Activated naive CD8-positive, alpha-beta T cell treated with anti-CD3 and anti-CD28 coated beads for 36 hours (primary cell): ENCODE measurements at regions not wholly inside any gene's neighbourhood (a gene's known extent, or its start where the extent isn't known, plus 50 kb on each side); places are given as distances from the start of the nearest gene placed in this dataset.
"Not testable (repeated sequence)": the region's sequence is repeated elsewhere in the genome, so short reads cannot be mapped to it uniquely, and the experiment has no call there.

Experiments used
- DNase-seq: peaks from one replicate; pipeline ENCODE4 v3.0.0; 2021
- H3K27ac Mint-ChIP-seq: one replicate; pipeline ENCODE4 v1.8.0; 2022; ENCODE audit warnings: mild to moderate bottlenecking, moderate library complexity, mixed read lengths
- H3K27me3 Mint-ChIP-seq: one replicate; pipeline ENCODE4 v1.8.0; 2022; ENCODE audit warnings: mild to moderate bottlenecking, mixed read lengths
- H3K36me3 Mint-ChIP-seq: one replicate; pipeline ENCODE4 v1.8.0; 2021; ENCODE audit warnings: mild to moderate bottlenecking, mixed read lengths
- H3K4me1 Mint-ChIP-seq: one replicate; pipeline ENCODE4 v1.8.0; 2021; ENCODE audit warnings: mixed read lengths
- H3K4me3 Mint-ChIP-seq: one replicate; pipeline ENCODE4 v1.8.0; 2022; ENCODE audit warnings: mild to moderate bottlenecking, moderate library complexity, mixed read lengths
- H3K9me3 Mint-ChIP-seq: one replicate; pipeline ENCODE4 v1.8.0; 2022; ENCODE audit warnings: mixed read lengths

DNA sequence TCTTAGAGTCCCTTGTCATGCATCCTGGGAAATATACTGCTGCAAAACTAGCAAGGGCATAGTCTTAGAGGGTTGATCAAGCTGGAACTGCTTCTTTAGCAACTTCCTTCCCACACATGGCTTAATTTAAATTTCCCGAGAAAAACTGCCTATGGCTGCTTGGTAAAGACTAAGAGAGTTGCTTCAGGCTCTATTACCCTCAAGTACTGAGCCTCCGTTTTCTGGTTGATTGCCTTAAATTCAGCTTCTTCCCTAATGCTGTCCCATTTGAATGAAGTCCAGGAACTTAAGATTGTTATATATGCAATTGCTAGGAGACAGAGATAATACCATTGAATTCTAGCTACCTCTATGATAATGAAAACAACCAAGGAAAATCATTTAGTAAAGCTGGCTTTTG, 385.7 kb upstream of the CYLC2 start:
- Mint-ChIP-seq H3K27ac (no peak overlapping the region), H3K9me3 (peaks cover 5% of the 10 kb centered on the region), H3K27me3 (no peaks in the 10 kb centered on the region), H3K4me3 (no peak overlapping the region), H3K4me1 (no peaks in the 10 kb centered on the region), H3K36me3 (no peaks in the 10 kb centered on the region)
- no peak for DNase-seq

DNA sequence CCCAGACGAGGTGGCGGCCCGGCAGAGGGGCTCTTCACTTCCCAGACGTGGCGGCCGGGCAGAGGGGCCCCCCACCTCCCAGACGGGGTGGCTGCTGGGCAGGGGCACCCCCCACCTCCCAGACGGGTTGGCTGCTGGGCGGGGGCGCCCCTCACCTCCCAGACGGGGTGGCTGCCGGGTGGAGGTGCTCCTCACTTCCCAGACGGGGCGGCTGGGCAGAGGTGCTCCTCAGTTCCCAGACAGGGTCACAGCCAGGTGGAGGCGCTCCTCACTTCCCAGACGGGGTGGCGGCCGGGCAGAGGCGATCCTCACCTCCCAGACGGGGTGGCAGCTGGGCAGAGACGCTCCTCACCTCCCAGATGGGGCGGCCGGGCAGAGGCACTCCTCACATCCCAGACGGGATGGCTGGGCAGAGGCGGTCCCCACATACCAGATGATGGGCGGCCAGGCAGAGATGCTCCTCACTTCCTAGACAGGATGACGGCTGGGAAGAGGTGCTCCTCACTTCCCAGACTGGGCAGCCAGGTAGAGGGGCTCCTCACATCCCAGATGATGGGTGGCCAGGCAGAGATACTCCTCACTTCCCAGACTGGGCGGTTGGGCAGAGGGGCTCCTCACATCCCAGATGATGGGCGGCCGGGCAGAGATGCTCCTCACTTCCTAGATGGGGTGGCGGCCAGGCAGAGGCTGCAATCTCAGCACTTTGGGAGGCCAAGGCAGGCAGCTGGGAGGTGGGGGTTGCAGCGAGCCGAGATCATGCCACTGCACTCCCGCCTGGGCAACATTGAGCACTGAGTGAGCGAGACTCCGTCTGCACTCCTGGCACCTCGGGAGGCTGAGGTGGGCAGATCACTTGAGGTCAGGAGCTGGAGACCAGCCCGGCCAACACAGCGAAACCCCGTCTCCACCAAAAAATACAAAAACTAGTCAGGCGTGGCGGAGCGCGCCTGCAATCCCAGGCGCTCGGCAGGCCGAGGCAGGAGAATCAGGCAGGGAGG, 391.6 kb upstream of the CYLC2 start:
- not testable (repeated sequence) for H3K4me3 Mint-ChIP-seq, H3K36me3 Mint-ChIP-seq, H3K4me1 Mint-ChIP-seq, H3K27me3 Mint-ChIP-seq, H3K27ac Mint-ChIP-seq, DNase-seq
- peaks cover 18% of the 10 kb centered on the region for H3K9me3 Mint-ChIP-seq

DNA sequence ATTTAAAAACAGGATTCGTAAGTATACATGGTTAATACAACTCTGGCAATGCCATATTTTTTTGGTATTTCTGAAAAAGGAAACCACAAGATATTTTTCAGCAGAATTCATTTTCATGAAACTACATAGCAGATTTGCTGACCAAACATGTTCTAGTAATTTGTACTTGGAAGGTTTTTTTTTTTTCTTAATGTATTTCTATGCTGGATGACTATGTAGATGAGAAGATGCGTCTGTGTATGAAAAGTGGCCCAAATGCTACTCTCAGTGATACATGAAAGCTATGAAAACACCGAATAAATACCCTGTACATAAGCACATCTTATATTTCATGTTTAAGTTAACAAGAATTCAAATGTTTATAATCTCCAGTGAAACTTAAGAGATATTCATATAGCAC, 400.9 kb upstream of the CYLC2 start:
- Mint-ChIP-seq H3K4me1 (no peaks in the 10 kb centered on the region), H3K4me3 (no peak overlapping the region), H3K27ac (no peak overlapping the region), H3K9me3 (peaks cover 12% of the 10 kb centered on the region), H3K27me3 (no peaks in the 10 kb centered on the region), H3K36me3 (no peaks in the 10 kb centered on the region)
- DNase-seq, result no peak

DNA sequence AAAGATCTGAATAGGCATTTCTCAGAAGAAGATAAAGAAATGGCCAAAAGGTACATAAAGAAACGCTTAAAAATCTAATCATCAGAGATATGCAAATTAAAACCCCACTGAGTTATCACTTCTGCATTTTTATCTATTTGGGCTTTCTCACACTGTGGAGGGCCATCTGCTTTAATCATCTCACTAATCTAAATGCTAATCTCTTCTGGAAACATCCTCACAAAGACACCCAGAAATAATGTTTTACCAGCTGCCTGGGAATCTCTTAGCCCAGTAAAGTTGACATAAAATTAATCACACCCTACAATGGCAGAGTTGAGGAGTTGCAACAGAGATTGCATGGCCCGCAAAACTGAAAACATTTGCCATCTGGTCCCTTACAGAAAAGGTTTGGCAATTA, 407.9 kb upstream of the CYLC2 start:
- DNase-seq, result no peak
- Mint-ChIP-seq H3K4me3 (no peak overlapping the region), H3K36me3 (no peaks in the 10 kb centered on the region), H3K27me3 (no peaks in the 10 kb centered on the region), H3K9me3 (no peaks in the 10 kb centered on the region), H3K4me1 (no peaks in the 10 kb centered on the region), H3K27ac (no peak overlapping the region)

DNA sequence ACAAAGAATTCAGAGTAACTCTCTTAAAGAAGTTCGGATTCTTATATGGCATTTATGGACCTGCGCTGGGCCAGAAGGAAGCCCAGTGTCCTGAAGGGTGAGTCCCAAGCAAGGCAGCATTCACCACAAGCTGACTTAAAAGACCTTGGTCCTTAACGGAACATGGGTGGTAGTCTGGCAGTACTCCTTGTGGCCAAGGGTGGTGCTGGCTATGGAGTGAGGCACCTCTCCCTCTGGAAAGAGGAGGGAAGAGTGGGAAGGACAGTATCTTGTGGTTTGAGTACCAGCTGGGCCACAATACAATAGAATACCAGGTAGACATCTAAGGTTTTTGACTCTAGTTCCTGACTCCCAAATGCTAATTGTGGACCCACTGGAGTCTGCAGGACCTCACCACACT, 425.7 kb upstream of the CYLC2 start:
- no peak overlapping the region for H3K27ac Mint-ChIP-seq
- H3K4me1 Mint-ChIP-seq, result no peaks in the 10 kb centered on the region
- H3K4me3 Mint-ChIP-seq, result no peak overlapping the region
- H3K27me3 Mint-ChIP-seq, result no peaks in the 10 kb centered on the region
- H3K9me3 Mint-ChIP-seq, result peaks cover 7% of the 10 kb centered on the region
- DNase-seq, result no peak
- H3K36me3 Mint-ChIP-seq, result no peaks in the 10 kb centered on the region

DNA sequence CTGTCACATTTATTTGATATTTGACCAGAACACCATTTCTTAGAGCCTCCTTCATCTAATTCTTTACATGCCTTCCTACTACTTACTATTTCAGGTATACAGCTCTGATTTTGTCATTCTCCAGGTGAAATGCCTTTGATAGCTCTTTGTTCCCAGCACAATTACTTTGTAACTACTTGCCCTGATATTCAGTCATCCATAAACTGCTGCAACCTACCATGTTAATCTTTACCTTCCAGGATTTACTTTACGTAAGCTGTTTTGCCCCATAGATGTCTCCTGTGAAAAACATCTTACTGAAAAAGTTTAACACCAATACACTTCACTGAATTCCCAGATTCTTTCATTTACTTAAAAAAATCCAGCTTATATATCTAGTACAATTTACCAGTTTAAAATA, 443.8 kb upstream of the CYLC2 start:
- H3K27ac Mint-ChIP-seq, result no peak overlapping the region
- no peak overlapping the region for H3K4me3 Mint-ChIP-seq
- no peak for DNase-seq
- H3K36me3 Mint-ChIP-seq, result no peaks in the 10 kb centered on the region
- no peaks in the 10 kb centered on the region for H3K27me3 Mint-ChIP-seq
- no peaks in the 10 kb centered on the region for H3K4me1 Mint-ChIP-seq
- H3K9me3 Mint-ChIP-seq, result peaks cover 22% of the 10 kb centered on the region

DNA sequence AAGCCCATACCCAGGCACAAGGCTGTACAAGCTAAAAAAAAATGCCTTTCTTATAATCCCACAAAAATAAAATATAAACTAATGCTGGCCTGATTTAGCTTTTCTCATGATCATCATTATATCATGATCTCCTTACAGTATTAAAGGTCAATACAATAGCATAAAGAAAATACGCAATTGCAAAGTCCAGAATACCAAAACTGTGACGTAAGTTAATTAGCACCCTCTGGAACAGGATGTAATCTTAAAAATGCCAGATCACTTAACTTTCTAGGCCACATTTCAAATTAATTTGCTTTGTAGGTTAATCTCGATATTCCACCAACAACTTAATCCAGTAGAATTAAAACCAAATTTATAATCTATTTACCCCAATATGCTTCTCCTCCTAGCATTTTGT, 444.2 kb upstream of the CYLC2 start:
- H3K27me3 Mint-ChIP-seq, result no peaks in the 10 kb centered on the region
- H3K4me3 Mint-ChIP-seq, result no peak overlapping the region
- no peaks in the 10 kb centered on the region for H3K36me3 Mint-ChIP-seq
- no peak overlapping the region for H3K27ac Mint-ChIP-seq
- DNase-seq, result no peak
- no peaks in the 10 kb centered on the region for H3K4me1 Mint-ChIP-seq
- peaks cover 22% of the 10 kb centered on the region for H3K9me3 Mint-ChIP-seq

DNA sequence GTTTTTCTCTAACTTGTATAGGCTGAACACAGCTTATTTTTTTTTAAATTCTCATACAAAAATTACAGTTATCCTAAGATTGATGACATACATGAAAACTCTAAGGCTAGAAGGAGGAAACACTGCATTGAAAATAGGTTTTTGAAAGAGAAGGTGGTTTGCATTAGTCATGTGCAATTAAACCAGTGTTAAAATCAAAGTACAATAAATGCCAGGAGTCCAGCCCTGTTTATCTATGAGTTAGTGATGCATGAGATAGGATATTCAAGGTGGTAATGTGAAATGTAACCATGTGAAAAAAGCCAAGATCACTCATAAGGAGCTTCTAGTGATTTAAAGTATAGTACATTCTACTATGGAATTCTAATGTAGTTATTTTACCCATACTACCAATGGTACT, 444.9 kb upstream of the CYLC2 start:
- Mint-ChIP-seq H3K4me1 (no peaks in the 10 kb centered on the region), H3K27ac (no peak overlapping the region), H3K36me3 (no peaks in the 10 kb centered on the region)

DNA sequence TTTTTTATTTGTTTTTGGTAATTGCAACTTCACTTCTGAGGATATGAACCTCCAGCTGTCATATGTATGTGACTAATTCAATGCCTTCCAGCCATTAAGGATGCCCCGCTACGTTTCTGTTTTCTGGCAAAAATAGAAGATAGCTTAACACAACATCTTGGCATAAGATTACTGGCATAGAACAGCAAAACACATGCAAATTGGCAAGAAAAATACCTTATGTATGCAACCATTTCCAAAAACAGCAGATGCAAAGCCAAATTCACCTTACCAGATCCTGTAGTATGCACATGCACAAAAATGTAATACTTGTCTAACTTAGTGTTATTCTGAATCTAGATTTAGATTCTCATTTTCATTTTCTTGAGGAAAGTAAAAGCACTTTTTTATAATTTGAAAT, 461.1 kb upstream of the CYLC2 start:
- Mint-ChIP-seq H3K9me3 (no peaks in the 10 kb centered on the region), H3K27me3 (no peaks in the 10 kb centered on the region), H3K4me1 (no peaks in the 10 kb centered on the region), H3K4me3 (no peak overlapping the region), H3K27ac (no peak overlapping the region), H3K36me3 (no peaks in the 10 kb centered on the region)
- DNase-seq, result no peak

More for the DNA sequence above, 444.9 kb upstream of the CYLC2 start:
- no peak for DNase-seq
- H3K4me3 Mint-ChIP-seq, result no peak overlapping the region
- H3K27me3 Mint-ChIP-seq, result no peaks in the 10 kb centered on the region
- peaks cover 22% of the 10 kb centered on the region for H3K9me3 Mint-ChIP-seq

DNA sequence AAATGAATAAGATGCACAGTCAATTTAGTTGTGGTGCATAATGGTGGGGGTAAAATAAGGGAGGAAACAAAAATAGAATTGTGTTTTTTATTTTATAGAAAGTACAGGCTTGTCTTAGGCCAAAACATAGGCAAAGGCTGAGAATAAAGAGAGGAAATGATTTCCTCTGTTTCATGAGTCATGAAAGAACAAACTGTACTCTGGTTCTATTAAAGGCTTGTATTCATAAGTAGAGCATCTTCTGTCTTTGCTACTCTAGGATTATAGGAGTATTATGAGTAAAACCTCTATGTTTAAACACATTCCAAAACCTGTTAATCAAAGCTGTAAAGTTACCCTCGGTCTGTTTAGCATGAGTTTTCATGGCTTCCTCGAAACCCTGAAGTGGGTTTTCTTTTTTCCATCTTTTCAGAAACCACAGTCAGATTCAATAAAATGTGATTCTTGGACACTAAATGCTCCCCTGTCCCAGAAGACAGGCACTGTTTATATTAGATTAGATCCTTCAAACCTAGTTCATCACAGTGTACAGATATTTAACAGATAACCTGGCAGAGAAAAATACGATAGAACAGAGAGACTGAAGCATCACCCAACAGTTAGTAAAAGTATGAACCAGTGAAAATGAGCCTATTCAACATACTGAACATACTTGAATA, 473.9 kb upstream of the CYLC2 start:
- Mint-ChIP-seq H3K36me3 (no peaks in the 10 kb centered on the region), H3K27ac (no peak overlapping the region), H3K4me1 (no peaks in the 10 kb centered on the region), H3K27me3 (no peaks in the 10 kb centered on the region), H3K4me3 (no peak overlapping the region), H3K9me3 (peaks cover 10% of the 10 kb centered on the region)
- DNase-seq, result no peak

DNA sequence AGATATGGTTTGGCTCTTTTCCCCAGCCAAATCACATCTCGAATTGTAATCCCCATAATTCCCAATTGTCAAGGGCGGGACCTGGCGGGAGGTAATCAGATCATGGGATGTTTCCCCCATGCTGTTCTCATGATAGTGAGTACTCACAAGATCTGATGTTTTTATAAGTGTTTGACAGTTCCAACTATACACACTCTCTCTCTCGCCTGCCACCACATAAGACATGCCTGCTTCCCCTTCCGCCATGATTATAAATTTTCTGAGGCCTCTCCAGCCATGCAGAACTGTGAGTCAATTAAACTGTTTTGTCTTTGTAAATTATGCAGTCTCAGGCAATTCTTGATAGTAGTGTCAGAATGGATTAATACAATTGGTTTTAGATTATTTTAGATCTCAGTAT, 475.7 kb upstream of the CYLC2 start:
- Mint-ChIP-seq H3K4me1 (no peaks in the 10 kb centered on the region), H3K9me3 (peaks cover 11% of the 10 kb centered on the region), H3K36me3 (no peaks in the 10 kb centered on the region), H3K4me3 (no peak overlapping the region), H3K27me3 (no peaks in the 10 kb centered on the region), H3K27ac (no peak overlapping the region)
- DNase-seq, result no peak

DNA sequence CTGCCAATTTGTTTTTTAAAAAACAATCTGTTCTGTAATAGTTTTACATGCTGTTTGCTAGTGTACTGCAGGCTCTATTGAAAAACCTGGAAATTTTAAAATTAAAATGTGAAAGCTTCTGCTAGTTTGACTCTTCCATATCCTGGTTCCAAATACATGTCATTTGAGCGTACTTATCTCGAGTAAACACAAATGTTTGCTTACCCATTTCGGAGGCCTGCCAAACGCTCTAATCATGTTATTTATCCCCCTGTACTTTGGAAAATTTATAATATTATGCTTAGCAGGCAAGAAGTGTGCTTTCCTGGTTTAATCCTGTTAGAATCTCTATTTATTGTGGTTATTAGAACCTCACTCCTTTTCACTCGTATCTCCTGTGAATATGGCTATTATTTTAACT, 476.8 kb upstream of the CYLC2 start:
- no peaks in the 10 kb centered on the region for H3K27me3 Mint-ChIP-seq
- no peaks in the 10 kb centered on the region for H3K4me1 Mint-ChIP-seq
- H3K9me3 Mint-ChIP-seq, result peaks cover 11% of the 10 kb centered on the region
- no peaks in the 10 kb centered on the region for H3K36me3 Mint-ChIP-seq
- H3K27ac Mint-ChIP-seq, result no peak overlapping the region
- no peak overlapping the region for H3K4me3 Mint-ChIP-seq
- DNase-seq, result no peak

DNA sequence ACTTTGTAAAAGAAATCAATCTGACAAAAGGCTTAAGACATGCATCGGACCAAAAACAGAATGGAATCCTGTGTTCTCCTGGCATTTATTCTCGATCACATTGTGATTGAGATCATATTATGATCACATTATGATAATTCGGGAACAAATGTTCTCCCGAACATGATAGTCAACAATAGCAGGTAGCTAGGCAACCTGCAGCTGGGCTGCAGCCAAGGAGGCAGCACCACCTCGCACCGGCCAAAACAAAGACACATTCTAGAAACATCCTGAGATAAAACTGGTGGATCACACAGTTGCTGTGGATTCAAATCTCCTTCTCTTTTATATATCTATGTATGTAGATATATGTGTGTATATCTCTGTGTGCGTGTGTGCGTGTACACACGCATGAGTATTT, 480.6 kb upstream of the CYLC2 start:
- no peaks in the 10 kb centered on the region for H3K36me3 Mint-ChIP-seq
- no peak for DNase-seq
- no peak overlapping the region for H3K4me3 Mint-ChIP-seq
- H3K4me1 Mint-ChIP-seq, result no peaks in the 10 kb centered on the region
- no peaks in the 10 kb centered on the region for H3K27me3 Mint-ChIP-seq
- H3K27ac Mint-ChIP-seq, result no peak overlapping the region
- H3K9me3 Mint-ChIP-seq, result peaks cover 7% of the 10 kb centered on the region

DNA sequence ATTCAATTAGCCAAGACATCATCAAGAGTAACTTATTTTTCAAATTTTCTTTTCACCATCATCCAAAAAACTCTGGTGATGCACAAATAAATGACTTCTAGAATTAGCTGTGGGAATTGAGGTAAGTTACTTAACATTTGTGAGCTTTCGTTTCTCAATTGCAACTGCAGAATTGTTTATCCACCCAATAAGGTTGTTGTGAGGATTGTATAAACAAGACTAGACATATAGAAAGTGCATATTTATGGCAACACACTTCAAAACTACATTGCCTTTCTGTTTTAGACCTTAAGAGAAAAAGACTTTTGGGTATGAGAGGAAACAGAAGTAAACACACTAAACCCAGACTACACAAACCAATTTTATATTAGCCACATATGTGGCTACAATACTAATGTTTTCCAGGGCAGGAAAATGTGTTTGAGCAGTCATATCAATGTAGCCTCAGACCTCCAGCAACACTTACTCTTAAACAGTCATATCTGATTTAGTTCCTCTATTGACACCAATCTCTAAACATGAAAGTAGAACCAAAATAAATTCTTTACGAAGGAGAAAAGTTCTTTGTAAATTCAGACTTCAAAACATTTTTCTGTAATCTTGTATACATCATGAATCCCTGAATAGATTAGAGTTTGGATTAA, 488.0 kb upstream of the CYLC2 start:
- no peaks in the 10 kb centered on the region for H3K4me1 Mint-ChIP-seq
- H3K9me3 Mint-ChIP-seq, result peaks cover 2% of the 10 kb centered on the region
- DNase-seq, result no peak
- H3K36me3 Mint-ChIP-seq, result no peaks in the 10 kb centered on the region
- H3K27ac Mint-ChIP-seq, result no peak overlapping the region
- no peaks in the 10 kb centered on the region for H3K27me3 Mint-ChIP-seq
- no peak overlapping the region for H3K4me3 Mint-ChIP-seq

DNA sequence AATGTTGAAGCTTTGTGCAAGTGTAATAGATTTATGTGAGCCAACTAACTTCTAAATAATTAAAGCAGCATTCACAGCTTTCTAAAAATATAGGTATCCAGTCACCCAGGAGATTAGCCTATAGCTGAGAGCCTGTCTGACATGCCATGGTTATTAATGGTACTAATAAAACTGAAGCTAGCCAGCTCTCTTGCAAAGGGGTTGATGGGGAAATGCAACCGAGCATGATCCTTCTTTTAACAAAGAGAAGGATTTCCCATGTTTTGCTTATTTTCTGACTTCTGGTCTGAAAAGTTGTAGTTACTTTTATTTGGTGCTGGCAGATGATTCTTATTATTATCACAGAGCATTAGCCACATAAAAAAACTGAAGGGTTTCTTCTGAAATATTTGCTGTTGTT, 488.7 kb upstream of the CYLC2 start:
- Mint-ChIP-seq H3K4me3 (no peak overlapping the region), H3K9me3 (peaks cover 2% of the 10 kb centered on the region), H3K36me3 (no peaks in the 10 kb centered on the region), H3K4me1 (no peaks in the 10 kb centered on the region), H3K27ac (no peak overlapping the region), H3K27me3 (no peaks in the 10 kb centered on the region)
- DNase-seq, result no peak
